Central memory CD8-positive, alpha-beta T cell (primary cell): ENCODE measurements at regions not wholly inside any gene's neighbourhood (a gene's known extent, or its start where the extent isn't known, plus 50 kb on each side); places are given as distances from the start of the nearest gene placed in this dataset.

Experiments
- ATAC-seq: fragments of 150-1000 bp; cut with Tn5 transposase; replicated peaks from 2 replicates; pipeline ENCODE4 v1.10.0; 2022; ENCODE audit warnings: mild to moderate bottlenecking, moderate FRiP score, moderate number of reproducible peaks; ENCODE audit not compliant: poor library complexity, severe bottlenecking; ENCODE audit errors: extremely low read depth
- DNase-seq, 2 donors: peaks; one replicate each; pipeline ENCODE4 v3.0.0; 2021; ENCODE audit warnings: low spot score in 2 of 2
- H3K27ac Mint-ChIP-seq: one replicate; pipeline ENCODE4 v1.8.0; 2022; ENCODE audit warnings: low read depth, mild to moderate bottlenecking, moderate library complexity, mixed read lengths
- H3K27me3 Mint-ChIP-seq: one replicate; pipeline ENCODE4 v1.8.0; 2022; ENCODE audit warnings: mixed read lengths
- H3K36me3 Mint-ChIP-seq: one replicate; pipeline ENCODE4 v1.8.0; 2022; ENCODE audit warnings: mild to moderate bottlenecking, moderate library complexity, mixed read lengths; ENCODE audit not compliant: insufficient read depth
- H3K4me1 Mint-ChIP-seq: one replicate; pipeline ENCODE4 v1.8.0; 2022; ENCODE audit warnings: mixed read lengths
- H3K4me3 Mint-ChIP-seq: one replicate; pipeline ENCODE4 v1.8.0; 2022; ENCODE audit warnings: mild to moderate bottlenecking, moderate library complexity, mixed read lengths
- H3K9me3 Mint-ChIP-seq: one replicate; pipeline ENCODE4 v1.8.0; 2022; ENCODE audit warnings: mixed read lengths

DNA sequence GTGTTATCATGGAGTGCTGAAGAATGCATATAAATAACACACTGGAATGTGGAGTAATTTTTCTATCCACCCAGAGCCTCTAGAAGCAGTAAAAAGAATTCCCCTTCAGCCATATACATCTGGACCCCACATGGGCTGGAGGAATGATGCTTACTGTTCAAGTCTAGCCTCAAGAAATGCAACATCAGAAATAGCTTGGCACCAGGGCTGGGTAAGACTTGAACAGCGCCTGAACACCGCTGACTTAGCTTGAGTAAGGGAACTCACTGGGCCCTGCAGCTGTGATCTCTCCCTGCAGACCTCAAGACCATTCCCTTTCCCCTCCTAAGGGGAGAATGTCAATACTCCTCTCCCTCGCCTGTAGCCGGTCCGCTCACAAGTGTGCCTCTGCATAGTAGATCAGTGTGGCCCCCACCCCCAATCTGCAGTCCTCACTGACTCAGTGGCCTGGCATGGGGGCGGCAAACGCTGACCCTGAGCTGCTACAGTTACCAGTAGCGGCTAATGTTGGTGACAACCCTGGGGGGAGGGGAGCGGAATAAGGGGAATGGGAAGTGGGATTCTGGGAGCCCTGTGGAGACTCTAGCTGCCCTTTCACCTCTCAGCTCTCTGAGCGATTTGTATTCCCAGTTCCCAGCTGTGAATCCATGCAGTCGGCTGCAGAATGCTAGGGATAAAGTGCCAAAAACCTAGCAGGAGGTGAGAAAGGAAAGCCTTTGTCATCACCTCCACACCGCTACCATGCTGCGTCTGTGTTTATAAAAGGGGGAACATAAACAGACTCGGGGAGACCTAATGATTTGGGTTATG lies 483.9 kb downstream of the DISC1 start:
- Mint-ChIP-seq H3K27ac (no peak overlapping the region), H3K27me3 (peaks cover 37% of the 10 kb centered on the region), H3K9me3 (no peaks in the 10 kb centered on the region), H3K4me1 (no peaks in the 10 kb centered on the region), H3K4me3 (no peak overlapping the region), H3K36me3 (no peaks in the 10 kb centered on the region)
- DNase-seq (no peak), ATAC-seq (no peak)

DNA sequence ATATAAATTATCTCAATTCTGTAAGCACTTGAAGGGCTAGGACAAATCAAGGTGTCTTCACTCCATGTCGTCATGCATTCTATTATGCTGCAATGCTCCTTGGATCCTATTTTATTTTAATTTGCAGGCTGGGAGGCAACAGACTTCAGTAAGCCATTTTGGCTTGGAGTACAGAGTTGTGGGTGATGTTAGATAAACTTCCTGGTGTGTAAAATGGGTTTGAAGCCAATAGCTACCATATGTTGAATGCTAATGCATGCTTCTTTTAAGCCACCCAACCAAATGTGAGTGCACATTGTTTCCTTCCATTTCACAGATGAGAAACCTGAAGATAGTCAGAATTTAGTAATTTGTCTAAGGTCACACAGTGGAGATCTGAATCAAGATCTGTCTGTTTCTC lies 482.8 kb downstream of the DISC1 start:
- H3K27ac Mint-ChIP-seq = no peak overlapping the region
- H3K9me3 Mint-ChIP-seq = no peaks in the 10 kb centered on the region
- ATAC-seq (no peak), DNase-seq (no peak)
- H3K27me3 Mint-ChIP-seq = peaks cover 47% of the 10 kb centered on the region
- no peak overlapping the region for H3K4me3 Mint-ChIP-seq
- no peaks in the 10 kb centered on the region for H3K4me1 Mint-ChIP-seq
- no peaks in the 10 kb centered on the region for H3K36me3 Mint-ChIP-seq

DNA sequence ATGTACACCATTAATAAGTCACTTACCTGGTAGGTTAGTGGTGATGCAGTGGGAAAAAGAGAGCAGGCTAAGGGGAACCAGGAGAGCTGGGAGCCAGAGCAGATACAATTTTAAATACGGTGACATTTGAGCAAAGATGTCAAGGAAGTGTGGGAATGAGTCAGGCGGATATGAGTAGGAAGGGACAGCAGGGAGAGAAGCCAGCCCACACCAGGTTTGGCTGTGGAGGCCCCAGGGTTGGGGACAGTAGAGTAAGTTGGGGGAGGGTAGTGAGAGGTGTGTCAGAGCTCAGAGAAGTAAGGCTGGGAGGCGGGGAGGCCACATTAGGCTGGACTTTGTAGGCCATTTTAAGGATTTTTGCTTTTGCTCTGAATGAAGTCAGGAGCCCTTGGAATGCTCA lies 482.0 kb downstream of the DISC1 start:
- no peaks in the 10 kb centered on the region for H3K9me3 Mint-ChIP-seq

DNA sequence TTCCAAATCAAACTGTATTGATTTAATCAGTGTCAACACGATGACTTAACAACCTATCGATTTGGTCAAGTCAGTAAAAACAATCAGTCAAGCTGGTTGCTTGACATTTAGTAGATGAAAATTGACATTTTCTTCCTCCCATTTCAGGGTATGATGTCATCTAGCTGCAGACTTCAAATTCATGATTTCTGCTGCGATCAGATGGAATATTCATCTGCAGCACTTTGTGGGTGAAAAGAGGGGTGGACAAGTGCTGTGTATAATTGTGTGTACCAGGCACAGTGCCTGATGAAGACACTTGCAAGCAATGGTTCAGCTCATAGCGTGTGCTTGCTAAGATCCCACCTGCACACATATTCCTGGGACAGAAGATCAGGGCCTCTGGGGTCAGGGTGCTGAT lies 479.8 kb downstream of the DISC1 start:
- ATAC-seq (no peak), DNase-seq (no peak)
- Mint-ChIP-seq H3K4me3 (no peak overlapping the region), H3K36me3 (no peaks in the 10 kb centered on the region), H3K27me3 (peaks cover 48% of the 10 kb centered on the region), H3K4me1 (no peaks in the 10 kb centered on the region), H3K9me3 (no peaks in the 10 kb centered on the region), H3K27ac (no peak overlapping the region)

More for the DNA sequence above, 482.0 kb downstream of the DISC1 start:
- H3K36me3 Mint-ChIP-seq = no peaks in the 10 kb centered on the region
- no peak for DNase-seq
- no peak overlapping the region for H3K27ac Mint-ChIP-seq
- no peak overlapping the region for H3K4me3 Mint-ChIP-seq
- peaks cover 48% of the 10 kb centered on the region for H3K27me3 Mint-ChIP-seq
- ATAC-seq = no peak
- H3K4me1 Mint-ChIP-seq = no peaks in the 10 kb centered on the region

DNA sequence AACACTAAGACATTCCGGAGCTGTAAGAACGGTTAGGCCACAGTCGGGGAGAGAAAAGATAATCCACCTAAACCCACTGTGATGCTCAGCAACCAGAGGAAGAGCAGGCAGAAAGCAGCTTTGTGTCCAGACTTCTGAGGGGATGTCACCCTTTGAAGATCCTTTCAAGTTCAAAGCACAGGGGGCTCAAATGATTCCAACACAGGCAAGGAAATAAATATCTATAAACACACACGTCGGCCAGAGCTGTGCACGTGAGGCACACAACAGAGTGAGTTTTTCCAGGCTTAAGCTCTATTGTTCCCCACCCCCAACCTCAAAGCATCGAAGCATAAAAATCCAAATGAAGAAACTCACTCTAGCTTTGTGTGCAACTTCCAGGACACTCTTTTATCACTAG lies 479.0 kb downstream of the DISC1 start:
- Mint-ChIP-seq H3K36me3 (no peaks in the 10 kb centered on the region), H3K27ac (no peak overlapping the region), H3K4me1 (no peaks in the 10 kb centered on the region), H3K27me3 (peaks cover 43% of the 10 kb centered on the region), H3K9me3 (no peaks in the 10 kb centered on the region), H3K4me3 (no peak overlapping the region)
- ATAC-seq (no peak), DNase-seq (no peak)

DNA sequence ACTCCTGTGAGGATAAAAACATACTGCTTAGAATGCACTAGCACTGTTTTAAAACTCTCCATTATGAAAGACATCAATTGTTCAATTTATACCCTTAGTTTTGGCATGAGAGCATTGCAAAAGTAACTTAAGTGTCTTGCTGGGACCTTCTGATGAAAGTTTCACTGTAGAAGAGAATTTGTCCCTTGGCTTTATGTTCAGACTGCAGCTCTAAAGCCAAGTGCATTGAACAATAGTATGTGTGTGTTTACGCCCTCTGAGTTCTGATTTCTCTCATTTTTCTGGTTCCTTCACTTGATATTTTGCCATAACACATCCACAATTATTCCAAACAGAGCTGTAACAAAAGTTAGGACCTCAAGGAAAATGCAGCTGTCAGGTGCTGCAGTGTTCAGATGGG lies 474.6 kb downstream of the DISC1 start:
- Mint-ChIP-seq H3K4me1 (no peaks in the 10 kb centered on the region), H3K9me3 (no peaks in the 10 kb centered on the region), H3K36me3 (no peaks in the 10 kb centered on the region), H3K4me3 (no peak overlapping the region), H3K27me3 (peaks cover 53% of the 10 kb centered on the region), H3K27ac (no peak overlapping the region)
- DNase-seq (no peak), ATAC-seq (no peak)

DNA sequence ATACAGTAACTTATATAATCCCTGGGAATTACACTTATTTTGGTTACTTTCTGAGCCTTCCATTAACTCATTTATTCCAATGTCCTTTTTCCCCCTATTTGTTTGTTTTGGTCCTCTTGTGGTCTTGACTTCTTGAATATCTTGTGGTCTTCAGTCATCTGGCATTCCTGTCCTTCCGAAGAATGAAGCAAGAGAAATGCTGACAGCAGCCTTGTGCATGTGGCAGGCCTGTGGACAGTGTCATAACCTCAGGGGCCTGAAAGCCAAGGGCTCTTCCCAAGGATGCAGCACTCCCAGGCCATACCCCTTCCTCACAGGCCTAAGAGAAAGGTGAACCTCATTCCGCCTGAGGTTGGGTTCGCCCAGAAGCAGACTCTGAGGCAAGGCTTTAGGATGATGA lies 470.2 kb downstream of the DISC1 start:
- H3K9me3 Mint-ChIP-seq = no peaks in the 10 kb centered on the region
- peaks cover 39% of the 10 kb centered on the region for H3K27me3 Mint-ChIP-seq
- H3K4me3 Mint-ChIP-seq = no peak overlapping the region
- no peaks in the 10 kb centered on the region for H3K4me1 Mint-ChIP-seq
- no peak for ATAC-seq
- no peak overlapping the region for H3K27ac Mint-ChIP-seq
- DNase-seq = no peak
- H3K36me3 Mint-ChIP-seq = no peaks in the 10 kb centered on the region
